ENCODE measurements at regions not wholly inside any gene's neighbourhood (a gene's known extent, or its start where the extent isn't known, plus 50 kb on each side); places are given as distances from the start of the nearest gene placed in this dataset.

- POLR2A ChIA-PET: no interaction called here
- Histone ChIP-seq H3K36me3 (ENCODE audit: control insufficient read depth in 2 of 3, insufficient read depth in 3 of 3, low read length in 3 of 3) (no peaks in the 10 kb centered on the region), H3K9me3 (ENCODE audit: control insufficient read depth in 2 of 3, low read length in 3 of 3) (no peaks in the 10 kb centered on the region), H3K4me1 (ENCODE audit: control insufficient read depth in 2 of 2, insufficient read depth in 2 of 2, low read length in 2 of 2) (no peaks in the 10 kb centered on the region), H3K27ac (ENCODE audit: low read depth, low read length) (no peak overlapping the region), H3K27me3 (ENCODE audit: control insufficient read depth in 2 of 2, insufficient read depth in 2 of 2, low read length in 2 of 2) (no peaks in the 10 kb centered on the region), H3K4me3 (ENCODE audit: low read length) (no peak overlapping the region)
- Mint-ChIP-seq H3K4me3 (no peak overlapping the region), H3K27ac (no peak overlapping the region), H3K36me3 (no peaks in the 10 kb centered on the region), H3K4me1 (no peaks in the 10 kb centered on the region), H3K9me3 (peaks cover 0 to 4% (median 0%) of the 10 kb centered on the region in 11 donors), H3K27me3 (no peaks in the 10 kb centered on the region)
- ATAC-seq: no peak
- no peak for DNase-seq
- intact Hi-C loops (cut with micrococcal nuclease): no loop called here
- CTCF ChIA-PET: no interaction called here
These were observed 701.5 kb downstream of the BCL11A start for GRCh38 chr2:59851836-59852475.

GRCh38 chr2:59850554-59850953 is 702.9 kb downstream of the BCL11A start:
- H3K9me3 Mint-ChIP-seq: peaks cover 0 to 4% (median 0%) of the 10 kb centered on the region in 11 donors
- ATAC-seq (no peak), DNase-seq (no peak)
- no peaks in the 10 kb centered on the region for H3K9me3 ChIP-seq (ENCODE audit: control insufficient read depth in 2 of 3, low read length in 3 of 3)
- no peaks in the 10 kb centered on the region for H3K27me3 ChIP-seq (ENCODE audit: control insufficient read depth in 2 of 2, insufficient read depth in 2 of 2, low read length in 2 of 2)
- intact Hi-C loops (cut with micrococcal nuclease): no loop called here
- H3K4me1 ChIP-seq (ENCODE audit: control insufficient read depth in 2 of 2, insufficient read depth in 2 of 2, low read length in 2 of 2): no peaks in the 10 kb centered on the region
- POLR2A ChIA-PET: no interaction called here
- no peak overlapping the region for H3K4me3 Mint-ChIP-seq
- H3K27ac ChIP-seq (ENCODE audit: low read depth, low read length): no peak overlapping the region
- H3K36me3 ChIP-seq (ENCODE audit: control insufficient read depth in 2 of 3, insufficient read depth in 3 of 3, low read length in 3 of 3): no peaks in the 10 kb centered on the region
- no peaks in the 10 kb centered on the region for H3K4me1 Mint-ChIP-seq
- H3K4me3 ChIP-seq (ENCODE audit: low read length): no peak overlapping the region
- H3K36me3 Mint-ChIP-seq: no peaks in the 10 kb centered on the region
- CTCF ChIA-PET: interaction anchor here (0.7 kb wide), 1 partner anchor 208 kb away, joined by 3 read pairs; no protein-coding TSS in a partner anchor
- H3K27me3 Mint-ChIP-seq: no peaks in the 10 kb centered on the region
- H3K27ac Mint-ChIP-seq: no peak overlapping the region

- H3K27ac Mint-ChIP-seq: no peak overlapping the region
- no peak overlapping the region for H3K4me3 Mint-ChIP-seq
- no peak for DNase-seq
- H3K9me3 ChIP-seq (ENCODE audit: control insufficient read depth in 2 of 3, low read length in 3 of 3): no peaks in the 10 kb centered on the region
- H3K9me3 Mint-ChIP-seq: peaks cover 0 to 6% (median 2%) of the 10 kb centered on the region in 11 donors
- peaks cover 0 to 4% (median 0%) of the 10 kb centered on the region in 5 donors for H3K36me3 Mint-ChIP-seq
- H3K4me1 Mint-ChIP-seq: peaks cover 0 to 3% (median 0%) of the 10 kb centered on the region in 7 donors
- intact Hi-C loops (cut with micrococcal nuclease): no loop called here
- H3K27me3 Mint-ChIP-seq: no peaks in the 10 kb centered on the region
- no peaks in the 10 kb centered on the region for H3K4me1 ChIP-seq (ENCODE audit: control insufficient read depth in 2 of 2, insufficient read depth in 2 of 2, low read length in 2 of 2)
- ATAC-seq: no peak
- ChIA-PET CTCF (no interaction called here), POLR2A (no interaction called here)
- H3K27ac ChIP-seq (ENCODE audit: low read depth, low read length): no peak overlapping the region
- H3K27me3 ChIP-seq (ENCODE audit: control insufficient read depth in 2 of 2, insufficient read depth in 2 of 2, low read length in 2 of 2): no peaks in the 10 kb centered on the region
- no peak overlapping the region for H3K4me3 ChIP-seq (ENCODE audit: low read length)
- no peaks in the 10 kb centered on the region for H3K36me3 ChIP-seq (ENCODE audit: control insufficient read depth in 2 of 3, insufficient read depth in 3 of 3, low read length in 3 of 3)
These were observed 719.5 kb downstream of the BCL11A start for GRCh38 chr2:59833941-59834340.

- peaks cover 0 to 3% (median 0%) of the 10 kb centered on the region in 7 donors for H3K4me1 Mint-ChIP-seq
- no peak for DNase-seq
- intact Hi-C loops (cut with micrococcal nuclease): no loop called here
- no peak overlapping the region for H3K27ac ChIP-seq (ENCODE audit: low read depth, low read length)
- CTCF ChIA-PET: no interaction called here
- no peak overlapping the region for H3K4me3 Mint-ChIP-seq
- no peak overlapping the region for H3K4me3 ChIP-seq (ENCODE audit: low read length)
- no peaks in the 10 kb centered on the region for H3K4me1 ChIP-seq (ENCODE audit: control insufficient read depth in 2 of 2, insufficient read depth in 2 of 2, low read length in 2 of 2)
- H3K9me3 ChIP-seq (ENCODE audit: control insufficient read depth in 2 of 3, low read length in 3 of 3): no peaks in the 10 kb centered on the region
- H3K36me3 Mint-ChIP-seq: peaks cover 0 to 4% (median 0%) of the 10 kb centered on the region in 5 donors
- H3K36me3 ChIP-seq (ENCODE audit: control insufficient read depth in 2 of 3, insufficient read depth in 3 of 3, low read length in 3 of 3): no peaks in the 10 kb centered on the region
- H3K27me3 ChIP-seq (ENCODE audit: control insufficient read depth in 2 of 2, insufficient read depth in 2 of 2, low read length in 2 of 2): no peaks in the 10 kb centered on the region
- POLR2A ChIA-PET: no interaction called here
- ATAC-seq: no peak
- H3K27me3 Mint-ChIP-seq: no peaks in the 10 kb centered on the region
- no peak overlapping the region for H3K27ac Mint-ChIP-seq
- peaks cover 0 to 6% (median 1%) of the 10 kb centered on the region in 11 donors for H3K9me3 Mint-ChIP-seq
These were observed 722.9 kb downstream of the BCL11A start for GRCh38 chr2:59830601-59831000.

- peaks cover 0 to 3% (median 1%) of the 10 kb centered on the region in 11 donors for H3K9me3 Mint-ChIP-seq
- ATAC-seq: no peak
- no peaks in the 10 kb centered on the region for H3K27me3 Mint-ChIP-seq
- no peak overlapping the region for H3K27ac Mint-ChIP-seq
- peaks cover 0 to 2% (median 0%) of the 10 kb centered on the region in 7 donors for H3K4me1 Mint-ChIP-seq
- intact Hi-C loops (cut with micrococcal nuclease): no loop called here
- Histone ChIP-seq H3K4me1 (ENCODE audit: control insufficient read depth in 2 of 2, insufficient read depth in 2 of 2, low read length in 2 of 2) (no peaks in the 10 kb centered on the region), H3K4me3 (ENCODE audit: low read length) (no peak overlapping the region), H3K27ac (ENCODE audit: low read depth, low read length) (no peak overlapping the region), H3K9me3 (ENCODE audit: control insufficient read depth in 2 of 3, low read length in 3 of 3) (no peaks in the 10 kb centered on the region), H3K27me3 (ENCODE audit: control insufficient read depth in 2 of 2, insufficient read depth in 2 of 2, low read length in 2 of 2) (no peaks in the 10 kb centered on the region), H3K36me3 (ENCODE audit: control insufficient read depth in 2 of 3, insufficient read depth in 3 of 3, low read length in 3 of 3) (no peaks in the 10 kb centered on the region)
- H3K4me3 Mint-ChIP-seq: no peak overlapping the region
- ChIA-PET CTCF (no interaction called here), POLR2A (no interaction called here)
- DNase-seq: no peak
- H3K36me3 Mint-ChIP-seq: peaks cover 0 to 2% (median 0%) of the 10 kb centered on the region in 5 donors
These were observed 725.8 kb downstream of the BCL11A start for GRCh38 chr2:59827677-59828076.

GRCh38 chr2:59826177-59826576 is 727.3 kb downstream of the BCL11A start:
- Mint-ChIP-seq H3K36me3 (no peaks in the 10 kb centered on the region), H3K27ac (no peak overlapping the region), H3K4me3 (no peak overlapping the region), H3K27me3 (no peaks in the 10 kb centered on the region), H3K4me1 (peaks cover 0 to 2% (median 0%) of the 10 kb centered on the region in 7 donors), H3K9me3 (no peaks in the 10 kb centered on the region)
- H3K36me3 ChIP-seq (ENCODE audit: control insufficient read depth in 2 of 3, insufficient read depth in 3 of 3, low read length in 3 of 3): no peaks in the 10 kb centered on the region
- H3K4me1 ChIP-seq (ENCODE audit: control insufficient read depth in 2 of 2, insufficient read depth in 2 of 2, low read length in 2 of 2): no peaks in the 10 kb centered on the region
- no peaks in the 10 kb centered on the region for H3K9me3 ChIP-seq (ENCODE audit: control insufficient read depth in 2 of 3, low read length in 3 of 3)
- no peak for ATAC-seq
- H3K4me3 ChIP-seq (ENCODE audit: low read length): no peak overlapping the region
- CTCF ChIA-PET: interaction anchor here (0.7 kb wide), 1 partner anchor 263 kb away, joined by 3 read pairs; no protein-coding TSS in a partner anchor
- H3K27ac ChIP-seq (ENCODE audit: low read depth, low read length): no peak overlapping the region
- no peaks in the 10 kb centered on the region for H3K27me3 ChIP-seq (ENCODE audit: control insufficient read depth in 2 of 2, insufficient read depth in 2 of 2, low read length in 2 of 2)
- intact Hi-C loops (cut with micrococcal nuclease): no loop called here
- POLR2A ChIA-PET: no interaction called here
- no peak for DNase-seq

- Histone ChIP-seq H3K4me3 (ENCODE audit: low read length) (no peak overlapping the region), H3K36me3 (ENCODE audit: control insufficient read depth in 2 of 3, insufficient read depth in 3 of 3, low read length in 3 of 3) (no peaks in the 10 kb centered on the region), H3K27ac (ENCODE audit: low read depth, low read length) (no peak overlapping the region), H3K27me3 (ENCODE audit: control insufficient read depth in 2 of 2, insufficient read depth in 2 of 2, low read length in 2 of 2) (no peaks in the 10 kb centered on the region), H3K9me3 (ENCODE audit: control insufficient read depth in 2 of 3, low read length in 3 of 3) (no peaks in the 10 kb centered on the region), H3K4me1 (ENCODE audit: control insufficient read depth in 2 of 2, insufficient read depth in 2 of 2, low read length in 2 of 2) (no peaks in the 10 kb centered on the region)
- POLR2A ChIA-PET: no interaction called here
- DNase-seq (no peak), ATAC-seq (no peak)
- Mint-ChIP-seq H3K27me3 (no peaks in the 10 kb centered on the region), H3K4me1 (no peaks in the 10 kb centered on the region), H3K9me3 (no peaks in the 10 kb centered on the region), H3K27ac (no peak overlapping the region), H3K36me3 (no peaks in the 10 kb centered on the region), H3K4me3 (no peak overlapping the region)
- CTCF ChIA-PET: no interaction called here
- intact Hi-C loops (cut with micrococcal nuclease): no loop called here
These were observed 729.1 kb downstream of the BCL11A start for GRCh38 chr2:59824314-59824713.

Data from naive thymus-derived CD4-positive, alpha-beta T cell (primary cell).